IMR-90 (cell line): ENCODE measurements at regions not wholly inside any gene's neighbourhood (a gene's known extent, or its start where the extent isn't known, plus 50 kb on each side); places are given as distances from the start of the nearest gene placed in this dataset.

ENCODE experiments used
- ATAC-seq: fragments of 200-7000 bp; cut with Tn5 transposase; 2 replicates; pipeline ENCODE4 v1.9.1; 2020; ENCODE audit warnings: low read depth, mild to moderate bottlenecking, moderate library complexity
- BruUV-seq: library from RNA; stranded (reverse); fragments of 400-500 nt; replicated peaks from 2 replicates; lab custom pipeline; 2021; lab: Mats Ljungman, UMichigan
- CTCF ChIA-PET: fragments of 300-600 bp; formaldehyde crosslinking; extraction: SDS; loops from one replicate; lab custom pipeline; 2021; ENCODE audit warnings: antibody characterized with exemption; lab: Yijun Ruan, JAX
- POLR2A ChIA-PET: fragments of 300-600 bp; sonication (Branson Sonifier 250); formaldehyde crosslinking; loops from one replicate; lab custom pipeline; 2022; ENCODE audit warnings: antibody characterized with exemption; ENCODE audit not compliant: unreplicated experiment; lab: Charles Lee
- DNase-seq: peaks from one replicate; pipeline ENCODE4 v3.0.0; 2013
- H2AFZ ChIP-seq: replicated peaks from 2 replicates; pipeline ENCODE3; 2013; ENCODE audit warnings: low read length, mild to moderate bottlenecking; ENCODE audit not compliant: poor library complexity
- H2AK5ac ChIP-seq: 2 replicates; pipeline ENCODE4 v1.6.1; 2013; ENCODE audit warnings: low read depth, low read length, inconsistent platforms
- H2AK9ac ChIP-seq: replicated peaks from 2 replicates; pipeline ENCODE3; 2013; ENCODE audit warnings: mild to moderate bottlenecking, low read depth, low read length, moderate library complexity; ENCODE audit not compliant: poor library complexity
- H2BK120ac ChIP-seq: 2 replicates; pipeline ENCODE4 v1.6.1; 2013; ENCODE audit warnings: low read depth, low read length, inconsistent platforms
- H2BK15ac ChIP-seq: 3 replicates; pipeline ENCODE4 v1.6.1; 2013; ENCODE audit warnings: low read depth, low read length, inconsistent platforms
- H2BK20ac ChIP-seq: 2 replicates; pipeline ENCODE4 v1.6.1; 2013; ENCODE audit warnings: low read depth, mild to moderate bottlenecking, inconsistent platforms, low read length, moderate library complexity
- H2BK5ac ChIP-seq: 2 replicates; pipeline ENCODE4 v1.6.1; 2013; ENCODE audit warnings: mild to moderate bottlenecking, low read depth, low read length, inconsistent platforms; ENCODE audit not compliant: poor library complexity, severe bottlenecking
- H3K14ac ChIP-seq: replicated peaks from 2 replicates; pipeline ENCODE4 v1.6.1; 2013; ENCODE audit warnings: low read depth, low read length, inconsistent platforms
- H3K18ac ChIP-seq: 2 replicates; pipeline ENCODE4 v1.6.1; 2013; ENCODE audit warnings: low read depth, low read length, control low read depth
- H3K23ac ChIP-seq: 2 replicates; pipeline ENCODE4 v1.6.1; 2013; ENCODE audit warnings: low read depth, low read length, inconsistent platforms
- H3K27ac ChIP-seq: 2 replicates; pipeline ENCODE4 v1.5.1; 2013; ENCODE audit warnings: mild to moderate bottlenecking, control low read depth, low read length; ENCODE audit not compliant: insufficient read depth
- H3K27me3 ChIP-seq: 2 replicates; pipeline ENCODE4 v1.6.1; 2013; ENCODE audit warnings: low read length; ENCODE audit not compliant: control insufficient read depth, insufficient read depth
- H3K36me3 ChIP-seq: 2 replicates; pipeline ENCODE4 v1.6.1; 2013; ENCODE audit warnings: low read length, mixed read lengths; ENCODE audit not compliant: control insufficient read depth, insufficient read depth
- H3K4ac ChIP-seq: 2 replicates; pipeline ENCODE4 v1.6.1; 2013; ENCODE audit warnings: low read depth, low read length, inconsistent platforms
- H3K4me1 ChIP-seq: 2 replicates; pipeline ENCODE4 v1.6.1; 2013; ENCODE audit warnings: low read length, mixed read lengths; ENCODE audit not compliant: control insufficient read depth, insufficient read depth
- H3K4me2 ChIP-seq: 2 replicates; pipeline ENCODE4 v1.6.1; 2013; ENCODE audit warnings: low read depth, mild to moderate bottlenecking, control low read depth, low read length, moderate library complexity
- H3K4me3 ChIP-seq: 2 replicates; pipeline ENCODE4 v1.5.1; 2013; ENCODE audit warnings: low read depth, mild to moderate bottlenecking, control low read depth, low read length, moderate library complexity; ENCODE audit not compliant: insufficient read depth
- H3K56ac ChIP-seq: 2 replicates; pipeline ENCODE4 v1.6.1; 2013; ENCODE audit warnings: low read length, inconsistent platforms; ENCODE audit not compliant: insufficient read depth; ENCODE audit errors: extremely low read depth
- H3K79me1 ChIP-seq, 2 experiments: 2 replicates each; pipeline ENCODE4 v1.6.1; 2013; ENCODE audit warnings: low read length in 2 of 2, inconsistent platforms in 1 of 2, low read depth in 1 of 2
- H3K9ac ChIP-seq: 2 replicates; pipeline ENCODE4 v1.6.1; 2013; ENCODE audit warnings: low read depth, low read length, control low read depth
- H3K9me1 ChIP-seq: 2 replicates; pipeline ENCODE4 v1.6.1; 2013; ENCODE audit warnings: low read length, inconsistent platforms; ENCODE audit not compliant: insufficient read depth
- H3K9me3 ChIP-seq: 2 replicates; pipeline ENCODE4 v1.6.1; 2013; ENCODE audit warnings: low read length; ENCODE audit not compliant: control insufficient read depth, insufficient read depth
- H4K20me1 ChIP-seq: 2 replicates; pipeline ENCODE4 v1.6.1; 2013; ENCODE audit warnings: low read length, inconsistent platforms; ENCODE audit not compliant: insufficient read depth
- H4K5ac ChIP-seq: 2 replicates; pipeline ENCODE4 v1.6.1; 2013; ENCODE audit warnings: mild to moderate bottlenecking, low read depth, low read length, control low read depth
- H4K8ac ChIP-seq, 2 experiments: 2 replicates each; pipeline ENCODE4 v1.6.1; 2013; ENCODE audit warnings: low read depth in 2 of 2, low read length in 2 of 2, control low read depth in 1 of 2, inconsistent platforms in 1 of 2
- H4K91ac ChIP-seq: 2 replicates; pipeline ENCODE4 v1.6.1; 2013; ENCODE audit warnings: low read depth, low read length, inconsistent platforms; ENCODE audit not compliant: insufficient read depth
- BHLHE40 ChIP-seq: fragments of 150-350 bp; IDR thresholded peaks from 2 replicates; pipeline ENCODE4 v1.6.1; 2016; ENCODE audit warnings: mild to moderate bottlenecking, low read depth, low read length
- CEBPB ChIP-seq: IDR thresholded peaks from 2 replicates; pipeline ENCODE4 v1.6.1; 2012; ENCODE audit warnings: low read depth, low read length, improper control_type of control experiment
- CHD1 ChIP-seq: IDR thresholded peaks from 2 replicates; pipeline ENCODE4 v1.6.1; 2012; ENCODE audit warnings: low read depth, low read length, improper control_type of control experiment
- CTCF ChIP-seq: conservative IDR thresholded peaks from 2 replicates; pipeline ENCODE4 v1.5.1; 2012; ENCODE audit warnings: mild to moderate bottlenecking, low read depth, low read length, improper control_type of control experiment
- MAFK ChIP-seq: IDR thresholded peaks from 2 replicates; pipeline ENCODE4 v1.6.1; 2012; ENCODE audit warnings: low read depth, low read length, improper control_type of control experiment
- MXI1 ChIP-seq: IDR thresholded peaks from 2 replicates; pipeline ENCODE4 v1.6.1; 2012; ENCODE audit warnings: low read depth, mild to moderate bottlenecking, low read length, moderate library complexity, borderline replicate concordance
- NFE2L2 ChIP-seq: fragments of 150-350 bp; IDR thresholded peaks from 2 replicates; pipeline ENCODE4 v1.6.1; 2016; ENCODE audit warnings: low read depth, mild to moderate bottlenecking, low read length
- POLR2A ChIP-seq: IDR thresholded peaks from 2 replicates; pipeline ENCODE4 v1.6.1; 2012; ENCODE audit warnings: mild to moderate bottlenecking, low read depth, low read length
- RAD21 ChIP-seq: IDR thresholded peaks from 2 replicates; pipeline ENCODE4 v1.6.1; 2012; ENCODE audit warnings: low read length, improper control_type of control experiment
- RCOR1 ChIP-seq: IDR thresholded peaks from 2 replicates; pipeline ENCODE4 v1.6.1; 2012; ENCODE audit warnings: mild to moderate bottlenecking, low read length, improper control_type of control experiment; ENCODE audit not compliant: insufficient replicate concordance
- RFX5 ChIP-seq: IDR thresholded peaks from 2 replicates; pipeline ENCODE4 v1.8.0; 2012; ENCODE audit warnings: low read depth, mild to moderate bottlenecking, low read length, moderate library complexity
- SMC3 ChIP-seq: fragments of 150-350 bp; IDR thresholded peaks from 2 replicates; pipeline ENCODE4 v1.6.1; 2016; ENCODE audit warnings: low read depth, mild to moderate bottlenecking, antibody characterized with exemption, low read length, moderate library complexity
- USF2 ChIP-seq: fragments of 150-350 bp; IDR thresholded peaks from 2 replicates; pipeline ENCODE4 v1.6.1; 2017; ENCODE audit warnings: mild to moderate bottlenecking, antibody characterized with exemption, low read length, low read depth
- WGBS, 2 experiments: methylation state at CpG; one replicate each; pipeline versions ENCODE4 v1.1.5 to v1.1.7; 2013; ENCODE audit warnings: missing lambda C conversion rate in 2 of 2; ENCODE audit not compliant: insufficient read length in 1 of 2; ENCODE audit errors: extremely low coverage in 2 of 2; 5-methylcytosine and 5-hydroxymethylcytosine counted together
- dilution Hi-C: fragments of 300-500 bp; cut with HindIII; formaldehyde crosslinking; loops from one replicate; pipeline ENCODE4 v1.14.3; 2018; ENCODE audit warnings: low sequenced_read_pairs; ENCODE audit not compliant: unreplicated experiment
- in situ Hi-C: fragments of 300-500 bp; cut with MboI; formaldehyde crosslinking; loops from 3 replicates; pipeline ENCODE4 v1.14.3; 2019; ENCODE audit warnings: low sequenced_read_pairs, inconsistent platforms, mixed read lengths
- intact Hi-C: fragments of 100-400 bp; cut with micrococcal nuclease; formaldehyde crosslinking; loops from 2 replicates; pipeline ENCODE4 v1.10.0; 2022

- Histone ChIP-seq H3K9ac (no peak overlapping the region), H4K91ac (no peak overlapping the region), H4K5ac (no peak overlapping the region), H4K8ac (no peak overlapping the region), H2AK9ac (no peak overlapping the region), H2AK5ac (no peak overlapping the region), H3K79me1 (no peaks in the 10 kb centered on the region), H3K23ac (no peak overlapping the region), H2BK15ac (no peak overlapping the region), H3K9me1 (no peaks in the 10 kb centered on the region), H2AFZ (no peak overlapping the region), H3K9me3 (no peaks in the 10 kb centered on the region), H3K4me3 (no peak overlapping the region), H3K4ac (no peak overlapping the region), H2BK5ac (no peak overlapping the region), H3K27ac (no peak overlapping the region), H2BK120ac (no peak overlapping the region), H3K27me3 (no peaks in the 10 kb centered on the region), H3K14ac (no peak overlapping the region), H3K4me1 (peaks cover 1% of the 10 kb centered on the region; the same call in 1 of the 2 replicates), H4K20me1 (no peaks in the 10 kb centered on the region), H3K36me3 (no peaks in the 10 kb centered on the region), H3K56ac (no peak overlapping the region), H2BK20ac (no peak overlapping the region), H3K18ac (no peak overlapping the region), H3K4me2 (no peak overlapping the region)
- CTCF ChIA-PET, result interaction anchor here (0.6 kb wide), 1 partner anchor 304 kb away, joined by 3 read pairs; no protein-coding TSS in a partner anchor
- POLR2A ChIA-PET, result no interaction called here
- no CpG with 5 or more reads among the region's 1 CpG for WGBS, 2 experiments
- BruUV-seq, result no TSS peak
- dilution Hi-C loops (no loop called here), intact Hi-C loops (no loop called here), in situ Hi-C loops (no loop called here)
- TF ChIP-seq USF2 (no peak), MXI1 (no peak), CEBPB (no peak), RFX5 (no peak), SMC3 (no peak), RCOR1 (no peak), MAFK (no peak), POLR2A (no peak), RAD21 (no peak), BHLHE40 (no peak), CTCF (no peak), NFE2L2 (no peak), CHD1 (no peak)
- ATAC-seq (no peak), DNase-seq (peak; percentile 31)
Measured at GRCh38 chr5:32961059-32961415, 249.9 kb downstream of the NPR3 start.
